B cell (primary cell): ENCODE measurements at regions not wholly inside any gene's neighbourhood (a gene's known extent, or its start where the extent isn't known, plus 50 kb on each side); places are given as distances from the start of the nearest gene placed in this dataset.

ENCODE experiments used
- ATAC-seq: fragments of 200-7000 bp; cut with Tn5 transposase; one replicate; pipeline ENCODE4 v1.10.0; 2021; ENCODE audit warnings: low read depth, mild to moderate bottlenecking, moderate number of reproducible peaks, moderate library complexity
- CTCF ChIA-PET: fragments of 350-600 bp; sonication (Branson Sonifier 250); formaldehyde crosslinking; loops from one replicate; lab custom pipeline; 2021; ENCODE audit warnings: antibody characterized with exemption, inconsistent platforms; lab: Charles Lee
- POLR2A ChIA-PET: fragments of 350-600 bp; sonication (Branson Sonifier 250); formaldehyde crosslinking; loops from one replicate; lab custom pipeline; 2021; ENCODE audit warnings: antibody characterized with exemption; lab: Charles Lee
- DNase-seq: peaks from one replicate; pipeline ENCODE4 v3.0.0; 2013
- H2AFZ ChIP-seq: 2 replicates; pipeline ENCODE4 v1.6.1; 2012; ENCODE audit warnings: mild to moderate bottlenecking, low read depth, low read length; ENCODE audit not compliant: insufficient read depth, poor library complexity, severe bottlenecking
- H3K27ac ChIP-seq, 2 donors: 1 replicate in 1 of 2; 2 replicates in 1 of 2; pipeline ENCODE4 v1.5.1; 2012 to 2013; ENCODE audit warnings: low read length in 2 of 2, mild to moderate bottlenecking in 2 of 2, moderate library complexity in 1 of 2
- H3K27me3 ChIP-seq, 4 experiments: fragments of 200-600 bp in 1 of 4; sonication (generic) in 1 of 4; replicated peaks in 1 of 4; 1 replicate in 2 of 4; 2 replicates in 2 of 4; pipeline versions ENCODE4 v1.6.1 to v1.7.0; 2013 to 2016; ENCODE audit warnings: low read length in 3 of 4, mild to moderate bottlenecking in 2 of 4, mixed read lengths in 1 of 4, moderate library complexity in 1 of 4; ENCODE audit not compliant: insufficient read depth in 4 of 4, control insufficient read depth in 3 of 4; ENCODE audit errors: control extremely low read depth in 1 of 4
- H3K36me3 ChIP-seq, 2 experiments: replicated peaks in 1 of 2; 1 replicate in 1 of 2; 2 replicates in 1 of 2; pipeline versions ENCODE4 v1.6.1 to v1.7.1; 2013; ENCODE audit warnings: low read length in 1 of 2; ENCODE audit not compliant: insufficient read depth in 2 of 2, control insufficient read depth in 1 of 2; ENCODE audit errors: control extremely low read depth in 1 of 2, extremely low read depth in 1 of 2
- H3K4me1 ChIP-seq, 2 donors: fragments of 200-600 bp in 1 of 2; sonication (generic) in 1 of 2; 1 replicate in 1 of 2; 2 replicates in 1 of 2; pipeline versions ENCODE4 v1.5.1 to v1.6.1; 2013 to 2017; ENCODE audit warnings: low read length in 2 of 2; ENCODE audit not compliant: control insufficient read depth in 2 of 2, insufficient read depth in 2 of 2
- H3K4me2 ChIP-seq: replicated peaks from 2 replicates; pipeline ENCODE3; 2012; ENCODE audit warnings: mild to moderate bottlenecking, low read depth, low read length; ENCODE audit not compliant: poor library complexity, severe bottlenecking
- H3K4me3 ChIP-seq, 5 experiments: fragments of 200-600 bp in 1 of 5; sonication (generic) in 1 of 5; 1 replicate in 3 of 5; 2 replicates in 2 of 5; pipeline versions ENCODE4 v1.5.1 to v1.7.0; 2011 to 2016; ENCODE audit warnings: low read length in 4 of 5, mild to moderate bottlenecking in 4 of 5, low read depth in 2 of 5, control low read depth in 1 of 5, moderate library complexity in 1 of 5; ENCODE audit not compliant: insufficient read depth in 1 of 5; ENCODE audit errors: control extremely low read depth in 1 of 5, extremely low read depth in 1 of 5
- H3K79me2 ChIP-seq: fragments of 200-600 bp; sonication (generic); one replicate; pipeline ENCODE4 v1.6.0; 2016; ENCODE audit warnings: low read length; ENCODE audit not compliant: control insufficient read depth, insufficient read depth
- H3K9ac ChIP-seq: fragments of 200-600 bp; sonication (generic); 2 replicates; pipeline ENCODE4 v1.6.1; 2017; ENCODE audit warnings: mild to moderate bottlenecking, low read length, moderate library complexity
- H3K9me3 ChIP-seq, 3 donors: one replicate each; pipeline versions ENCODE4 v1.6.1 to v1.7.1; 2013; ENCODE audit warnings: low read length in 2 of 3; ENCODE audit not compliant: control insufficient read depth in 2 of 3, insufficient read depth in 1 of 3; ENCODE audit errors: control extremely low read depth in 1 of 3
- H4K20me1 ChIP-seq: 2 replicates; pipeline ENCODE4 v1.6.0; 2012; ENCODE audit warnings: mild to moderate bottlenecking, low read length; ENCODE audit not compliant: insufficient read depth, control insufficient read depth, poor library complexity, severe bottlenecking
- H3K27ac Mint-ChIP-seq: one replicate; pipeline ENCODE4 v1.8.0; 2021; ENCODE audit warnings: mixed read lengths
- H3K27me3 Mint-ChIP-seq: one replicate; pipeline ENCODE4 v1.8.0; 2021; ENCODE audit warnings: mixed read lengths
- H3K4me1 Mint-ChIP-seq: one replicate; pipeline ENCODE4 v1.8.0; 2021; ENCODE audit warnings: mixed read lengths
- H3K4me3 Mint-ChIP-seq: one replicate; pipeline ENCODE4 v1.8.0; 2021; ENCODE audit warnings: mixed read lengths
- H3K9me3 Mint-ChIP-seq: one replicate; pipeline ENCODE4 v1.8.0; 2022; ENCODE audit warnings: mixed read lengths; ENCODE audit not compliant: insufficient read depth
- CTCF ChIP-seq: fragments of 200-600 bp; IDR thresholded peaks from one replicate; pipeline ENCODE4 v1.8.0; 2022; ENCODE audit warnings: antibody characterized with exemption, mild to moderate bottlenecking
- EZH2 ChIP-seq: IDR thresholded peaks from 2 replicates; pipeline ENCODE4 v1.6.1; 2012; ENCODE audit warnings: borderline replicate concordance, low read depth, mild to moderate bottlenecking, moderate library complexity, low read length; ENCODE audit not compliant: insufficient read depth, poor library complexity, severe bottlenecking
- WGBS: methylation state at CpG from one replicate; pipeline ENCODE4 v1.1.5; 2013; ENCODE audit warnings: missing lambda C conversion rate; ENCODE audit not compliant: insufficient coverage; 5-methylcytosine and 5-hydroxymethylcytosine counted together
- intact Hi-C: fragments of 100-400 bp; cut with micrococcal nuclease; formaldehyde crosslinking; loops from one replicate; pipeline ENCODE4 v1.10.0; 2022

DNA sequence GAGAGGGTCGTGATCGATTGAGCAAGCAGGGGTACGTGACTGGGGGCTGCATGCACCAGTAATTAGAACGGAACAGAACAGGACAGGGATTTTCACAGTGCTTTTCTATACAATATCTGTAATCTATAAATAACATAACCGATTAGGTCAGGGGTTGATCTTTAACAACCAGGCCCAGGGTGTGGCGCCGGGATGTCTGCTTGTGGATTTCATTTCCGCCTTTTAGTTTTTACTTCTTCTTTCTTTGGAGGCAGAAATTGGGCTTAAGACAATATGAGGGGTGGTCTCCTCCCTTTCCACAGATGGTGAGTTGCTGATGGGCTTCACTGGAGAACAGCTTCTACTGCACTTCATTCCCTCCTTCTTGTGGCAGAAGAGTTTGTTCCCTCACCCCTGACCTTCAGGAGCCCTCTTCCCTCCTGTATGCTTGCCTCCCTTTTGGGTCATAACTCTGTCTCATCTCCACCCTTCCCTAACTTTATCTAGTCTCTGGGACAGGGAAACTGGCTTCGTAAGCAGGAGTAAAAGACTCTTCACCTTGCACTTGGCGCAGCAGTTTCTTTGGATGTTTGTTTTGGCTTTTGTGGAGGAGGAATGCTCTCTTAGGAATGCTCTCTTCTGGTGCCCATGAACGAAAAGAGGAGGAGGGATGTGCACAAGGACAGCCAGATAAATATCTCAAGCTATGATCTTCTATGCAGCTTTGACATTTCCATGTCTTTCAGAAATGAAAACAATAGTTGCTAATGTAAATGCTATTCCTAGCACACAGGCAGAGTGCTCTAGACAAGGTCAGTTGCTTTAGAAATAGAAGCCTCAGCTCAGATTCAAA lies 139.8 kb upstream of the RPS23 start:
- Histone ChIP-seq H3K27ac (no peak overlapping the region), H3K9ac (no peak overlapping the region), H3K27me3 (no peaks in the 10 kb centered on the region), H3K4me1 (no peaks in the 10 kb centered on the region), H3K79me2 (no peaks in the 10 kb centered on the region), H4K20me1 (no peaks in the 10 kb centered on the region), H3K36me3 (no peaks in the 10 kb centered on the region), H3K9me3 (no peaks in the 10 kb centered on the region), H2AFZ (no peak overlapping the region), H3K4me3 (no peak overlapping the region), H3K4me2 (no peak overlapping the region)
- Mint-ChIP-seq H3K27me3 (no peaks in the 10 kb centered on the region), H3K4me3 (no peak overlapping the region), H3K4me1 (no peaks in the 10 kb centered on the region), H3K27ac (no peak overlapping the region), H3K9me3 (no peaks in the 10 kb centered on the region)
- ATAC-seq = no peak
- ChIA-PET CTCF (no interaction called here), POLR2A (no interaction called here)
- TF ChIP-seq CTCF (no peak), EZH2 (no peak)
- DNase-seq = no peak
- 100% methylated on average over 2 of the region's 11 CpGs for WGBS
- intact Hi-C loops = no loop called here

GRCh38 chr5:82416512-82416911 lies 138.4 kb upstream of the RPS23 start:
- 100% methylated on average over 3 of the region's 4 CpGs for WGBS
- Mint-ChIP-seq H3K9me3 (no peaks in the 10 kb centered on the region), H3K4me1 (no peaks in the 10 kb centered on the region), H3K27me3 (no peaks in the 10 kb centered on the region), H3K4me3 (no peak overlapping the region), H3K27ac (no peak overlapping the region)
- H3K27ac ChIP-seq = no peak overlapping the region
- TF ChIP-seq EZH2 = no peak
- TF ChIP-seq CTCF = no peak
- POLR2A ChIA-PET = no interaction called here
- no peaks in the 10 kb centered on the region for H3K9me3 ChIP-seq
- DNase-seq = no peak
- ATAC-seq = no peak
- H3K79me2 ChIP-seq = no peaks in the 10 kb centered on the region
- no peak overlapping the region for H3K9ac ChIP-seq
- H3K27me3 ChIP-seq = no peaks in the 10 kb centered on the region
- no peaks in the 10 kb centered on the region for H3K4me1 ChIP-seq
- H3K36me3 ChIP-seq = no peaks in the 10 kb centered on the region
- no peaks in the 10 kb centered on the region for H4K20me1 ChIP-seq
- intact Hi-C loops = no loop called here
- no peak overlapping the region for H3K4me2 ChIP-seq
- CTCF ChIA-PET = no interaction called here
- H2AFZ ChIP-seq = no peak overlapping the region
- no peak overlapping the region for H3K4me3 ChIP-seq
